ENCODE measurements at regions not wholly inside any gene's neighbourhood (a gene's known extent, or its start where the extent isn't known, plus 50 kb on each side); places are given as distances from the start of the nearest gene placed in this dataset.

DNA sequence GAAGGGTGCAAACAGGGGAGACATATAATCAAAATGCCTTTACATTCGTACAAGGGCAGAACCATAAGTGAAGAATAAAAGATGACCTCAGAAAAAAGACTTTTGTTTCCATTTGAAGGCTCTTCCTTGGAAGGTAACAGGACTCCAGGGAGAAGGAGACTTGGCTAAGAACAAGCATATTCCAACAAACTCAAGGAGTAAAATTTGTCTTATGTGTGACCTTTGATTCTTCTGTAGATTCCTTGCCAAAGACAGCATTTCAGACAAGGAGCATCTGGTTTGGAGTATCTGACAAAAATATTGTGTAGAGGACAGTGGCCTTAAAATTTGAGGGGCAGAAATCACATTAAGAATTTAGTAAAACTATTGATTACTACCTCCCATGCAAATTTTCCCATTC, 991.9 kb downstream of the FLRT2 start:
- ChIA-PET POLR2A (no interaction called here), CTCF (no interaction called here)

- CTCF ChIA-PET = no interaction called here
- POLR2A ChIA-PET = no interaction called here
Observed at GRCh38 chr14:86521031-86521730, 991.2 kb downstream of the FLRT2 start.

- ChIA-PET POLR2A (no interaction called here), CTCF (no interaction called here)
Observed at GRCh38 chr14:86518298-86518697, 988.4 kb downstream of the FLRT2 start.

GRCh38 chr14:86515195-86515594, 985.3 kb downstream of the FLRT2 start:
- POLR2A ChIA-PET = no interaction called here
- CTCF ChIA-PET = no interaction called here

- CTCF ChIA-PET = no interaction called here
- POLR2A ChIA-PET = no interaction called here
Observed at GRCh38 chr14:86513564-86513963, 983.6 kb downstream of the FLRT2 start.

DNA sequence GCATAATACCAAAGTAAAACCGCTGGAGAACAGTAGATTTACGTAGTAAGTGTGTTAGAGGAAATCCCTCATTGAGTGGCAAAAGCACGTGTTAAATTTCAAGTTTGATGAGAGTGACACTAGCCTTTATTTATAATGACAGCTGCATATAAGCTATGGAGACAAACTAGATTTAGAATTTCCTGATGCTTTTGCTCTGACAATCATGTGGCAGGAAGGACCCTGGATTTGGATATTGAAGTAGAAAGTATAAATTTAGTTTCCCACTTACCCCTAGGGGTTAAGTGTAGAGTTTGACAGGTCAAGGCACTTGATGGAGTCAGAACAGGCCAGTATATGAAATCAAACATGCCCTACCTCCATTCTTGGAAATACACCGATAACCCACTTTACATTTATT, 983.1 kb downstream of the FLRT2 start:
- ChIA-PET CTCF (no interaction called here), POLR2A (no interaction called here)

DNA sequence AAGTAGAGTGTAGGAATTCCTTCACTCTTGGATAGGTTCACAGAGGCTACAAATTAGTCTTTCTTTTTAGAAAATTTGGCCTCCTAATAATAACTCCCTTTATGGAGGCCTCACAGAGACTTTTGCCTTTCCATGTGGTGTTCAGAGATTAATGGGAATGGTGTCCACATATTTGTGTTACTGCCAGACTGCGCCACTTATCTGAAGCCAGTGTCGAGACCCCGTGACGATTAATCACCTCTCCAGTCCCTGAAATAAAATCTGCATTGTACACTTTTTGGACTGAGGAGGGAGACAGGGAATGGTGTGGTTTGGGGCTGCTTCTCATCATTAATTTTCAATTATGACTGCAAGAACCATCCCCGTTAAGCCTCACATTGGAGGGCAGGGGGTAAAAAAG, 980.5 kb downstream of the FLRT2 start:
- ChIA-PET CTCF (no interaction called here), POLR2A (no interaction called here)

DNA sequence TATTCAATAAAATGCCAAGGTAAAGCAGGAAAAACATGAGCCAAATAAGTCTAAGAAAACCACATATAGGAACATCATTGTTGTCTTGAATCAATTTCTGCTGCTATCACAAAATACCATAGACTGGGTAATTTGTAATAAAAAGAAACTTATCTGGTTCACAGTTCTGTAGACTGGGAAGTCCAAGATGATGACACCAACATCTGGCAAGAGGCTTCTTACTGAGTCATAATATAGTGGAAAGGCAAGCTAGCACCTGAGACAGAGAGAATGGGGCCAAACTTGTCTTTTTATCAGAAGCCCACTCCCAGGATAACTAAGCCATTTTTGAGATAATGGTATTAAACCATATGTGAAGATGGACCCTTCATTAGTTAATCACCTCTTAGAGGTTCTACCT, 975.9 kb downstream of the FLRT2 start:
- CTCF ChIA-PET = no interaction called here
- POLR2A ChIA-PET = no interaction called here

DNA sequence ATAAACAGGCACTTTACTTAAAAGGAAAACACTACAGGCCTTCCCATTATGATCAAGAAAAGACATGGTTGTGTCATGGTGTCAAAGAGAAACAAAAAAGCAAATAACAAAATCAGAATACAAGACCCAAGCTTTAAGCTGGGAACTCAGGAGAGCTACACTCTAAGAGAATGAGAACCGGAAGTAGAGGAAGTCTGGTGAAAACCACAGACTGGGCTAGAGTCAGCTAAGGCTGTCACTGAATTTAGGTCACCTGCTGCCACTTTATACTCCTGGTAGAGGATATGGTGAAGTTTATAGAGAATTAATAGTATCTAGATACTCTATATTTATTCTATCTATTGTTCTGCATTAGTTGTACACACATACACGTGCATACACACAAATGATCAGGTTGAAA, 971.7 kb downstream of the FLRT2 start:
- POLR2A ChIA-PET = no interaction called here
- CTCF ChIA-PET = no interaction called here

GRCh38 chr14:86491743-86492142, 961.8 kb downstream of the FLRT2 start:
- ChIA-PET POLR2A (no interaction called here), CTCF (no interaction called here)

GRCh38 chr14:86481104-86481503, 951.2 kb downstream of the FLRT2 start:
- ChIA-PET CTCF (no interaction called here), POLR2A (no interaction called here)

DNA sequence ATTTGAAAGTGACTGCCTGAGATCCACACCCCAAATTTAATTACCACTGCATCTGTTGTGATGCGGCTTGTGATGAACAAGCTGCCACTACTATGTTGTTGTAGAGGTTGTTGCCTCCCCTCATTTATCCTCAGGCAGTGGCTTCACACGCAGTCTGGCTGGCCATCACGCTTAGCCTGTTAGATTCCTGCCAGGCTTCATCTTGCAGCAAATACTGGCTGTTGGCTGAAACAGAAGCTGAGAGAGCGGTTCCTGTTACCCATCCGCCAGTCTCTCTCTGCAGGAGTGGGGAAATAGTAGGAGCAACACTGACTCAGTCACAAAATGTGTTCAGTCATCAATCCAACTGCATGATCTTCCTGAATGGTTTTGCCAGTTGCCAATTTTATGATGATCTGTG, 934.4 kb downstream of the FLRT2 start:
- POLR2A ChIA-PET = no interaction called here
- CTCF ChIA-PET = no interaction called here

- POLR2A ChIA-PET = no interaction called here
- CTCF ChIA-PET = no interaction called here
Observed at GRCh38 chr14:86462193-86462753, 932.3 kb downstream of the FLRT2 start.

DNA sequence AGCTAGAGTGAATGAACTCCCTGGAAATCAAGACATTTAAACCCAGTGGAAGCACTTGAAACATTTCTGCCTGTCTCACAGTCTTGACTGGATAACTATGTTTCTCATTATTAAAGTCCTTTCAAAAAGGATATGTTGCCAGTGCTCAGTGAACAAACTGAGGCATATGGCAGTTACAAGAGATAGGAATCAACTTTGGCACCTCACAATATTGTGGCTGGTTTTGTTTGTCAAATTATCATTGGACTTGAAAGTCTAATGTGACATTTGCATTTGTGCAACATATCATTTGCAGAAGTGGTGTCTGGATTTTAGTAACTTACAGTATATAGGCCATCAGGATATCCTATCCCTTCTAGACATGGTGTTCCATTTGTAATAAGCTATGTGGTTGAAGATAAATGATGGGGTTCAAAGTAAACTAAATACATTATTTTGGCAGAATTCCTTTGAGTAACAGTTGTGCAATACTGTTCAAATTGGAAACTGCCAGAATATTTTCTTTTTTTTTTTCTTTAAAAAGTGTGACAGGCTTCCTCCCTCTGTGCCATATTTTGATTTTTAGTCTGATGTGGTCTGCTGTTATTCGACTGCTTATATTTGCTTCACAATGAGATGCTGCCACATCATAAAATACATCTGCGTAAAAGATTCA, 927.7 kb downstream of the FLRT2 start:
- ChIA-PET POLR2A (no interaction called here), CTCF (no interaction called here)

- ChIA-PET POLR2A (no interaction called here), CTCF (no interaction called here)
Observed at GRCh38 chr14:86450085-86450484, 920.1 kb downstream of the FLRT2 start.

DNA sequence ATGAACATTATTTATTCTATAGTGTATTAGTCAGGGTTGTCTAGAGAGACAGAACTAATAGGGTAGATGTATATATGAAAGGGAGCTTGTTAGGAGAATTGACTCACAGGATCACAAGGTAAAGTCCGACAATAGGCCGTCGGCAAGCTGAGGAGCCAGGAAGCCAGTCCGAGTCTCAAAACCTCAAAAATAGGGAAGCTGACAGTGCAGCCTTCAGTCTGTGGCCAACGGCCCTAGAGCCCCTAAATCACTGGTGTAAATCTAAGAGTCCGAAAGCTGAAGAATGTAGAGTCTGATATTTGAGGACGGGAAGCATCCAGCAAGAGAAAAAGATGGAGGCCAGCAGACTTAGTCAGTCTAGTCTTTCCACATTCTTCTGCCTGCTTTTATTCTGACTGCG, 912.2 kb downstream of the FLRT2 start:
- POLR2A ChIA-PET = no interaction called here
- CTCF ChIA-PET = no interaction called here

- POLR2A ChIA-PET = no interaction called here
- CTCF ChIA-PET = no interaction called here
Observed at GRCh38 chr14:86430853-86431252, 900.9 kb downstream of the FLRT2 start.

DNA sequence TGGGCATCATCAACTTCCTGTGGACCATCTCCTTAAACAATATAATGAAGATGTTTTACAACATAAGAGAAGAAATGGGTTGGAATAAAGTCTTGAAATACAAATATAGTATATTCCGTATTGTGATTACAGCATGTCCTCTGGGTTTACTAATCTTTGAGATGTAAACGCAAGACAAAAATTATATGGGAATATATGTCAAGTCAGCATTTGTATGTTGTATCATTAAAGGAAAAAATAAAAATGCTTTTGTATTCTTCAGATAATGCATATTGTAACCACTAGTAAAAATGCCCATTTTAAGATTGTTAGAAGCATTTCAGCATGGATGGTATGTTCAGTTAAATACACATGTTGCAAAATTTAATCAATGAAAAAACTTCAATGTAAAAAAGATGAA, 893.3 kb downstream of the FLRT2 start:
- ChIA-PET POLR2A (no interaction called here), CTCF (no interaction called here)

DNA sequence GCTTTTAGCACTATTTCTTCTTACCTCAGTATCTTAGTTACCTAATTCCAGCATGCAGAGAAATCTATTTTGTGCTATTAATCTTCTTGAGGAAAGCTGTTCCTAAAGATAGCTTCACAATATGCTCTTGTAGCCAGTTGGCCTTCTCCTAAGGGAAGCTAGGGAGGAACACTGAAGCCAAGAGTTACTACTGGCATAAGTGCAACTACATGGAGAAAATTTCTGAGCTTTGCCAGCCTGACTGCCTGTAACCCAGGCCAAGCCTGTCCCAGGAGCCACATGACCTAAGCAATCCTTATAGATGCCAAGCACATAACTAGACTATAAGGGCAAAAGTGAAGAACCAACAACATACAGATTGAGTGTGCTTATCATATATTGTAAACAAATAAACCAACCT, 890.2 kb downstream of the FLRT2 start:
- CTCF ChIA-PET = no interaction called here
- POLR2A ChIA-PET = no interaction called here

GRCh38 chr14:86414146-86414545, 884.2 kb downstream of the FLRT2 start:
- ChIA-PET CTCF (no interaction called here), POLR2A (no interaction called here)

- ChIA-PET POLR2A (no interaction called here), CTCF (interaction anchor here (0.5 kb wide), 1 partner anchor 1364 kb away, joined by 3 read pairs; no protein-coding TSS in a partner anchor)
Observed at GRCh38 chr14:86404989-86405649, 875.2 kb downstream of the FLRT2 start.

GRCh38 chr14:86404425-86404824, 874.5 kb downstream of the FLRT2 start:
- ChIA-PET CTCF (no interaction called here), POLR2A (no interaction called here)
